ENCODE measurements at regions not wholly inside any gene's neighbourhood (a gene's known extent, or its start where the extent isn't known, plus 50 kb on each side); places are given as distances from the start of the nearest gene placed in this dataset.

DNA sequence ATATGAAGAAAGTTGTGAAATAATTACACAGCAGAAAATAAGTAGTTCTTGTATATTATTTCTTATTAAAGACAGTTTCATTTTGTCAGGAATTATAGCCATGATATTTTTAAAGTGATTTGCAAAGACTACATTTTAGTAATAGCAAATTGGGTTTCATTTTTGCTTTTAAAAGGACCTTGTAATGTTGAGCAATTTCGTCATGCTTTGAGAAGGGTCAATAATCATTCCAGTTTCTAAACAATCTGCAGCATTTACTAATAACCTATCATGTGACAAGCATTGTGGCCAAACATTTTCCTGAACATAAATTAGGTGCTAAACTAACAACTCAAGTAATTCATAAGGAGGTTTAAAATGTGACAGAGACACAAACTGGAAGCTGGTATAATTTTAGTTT is 214.4 kb upstream of the CBLB start:
- TF ChIP-seq, protein P1, sequence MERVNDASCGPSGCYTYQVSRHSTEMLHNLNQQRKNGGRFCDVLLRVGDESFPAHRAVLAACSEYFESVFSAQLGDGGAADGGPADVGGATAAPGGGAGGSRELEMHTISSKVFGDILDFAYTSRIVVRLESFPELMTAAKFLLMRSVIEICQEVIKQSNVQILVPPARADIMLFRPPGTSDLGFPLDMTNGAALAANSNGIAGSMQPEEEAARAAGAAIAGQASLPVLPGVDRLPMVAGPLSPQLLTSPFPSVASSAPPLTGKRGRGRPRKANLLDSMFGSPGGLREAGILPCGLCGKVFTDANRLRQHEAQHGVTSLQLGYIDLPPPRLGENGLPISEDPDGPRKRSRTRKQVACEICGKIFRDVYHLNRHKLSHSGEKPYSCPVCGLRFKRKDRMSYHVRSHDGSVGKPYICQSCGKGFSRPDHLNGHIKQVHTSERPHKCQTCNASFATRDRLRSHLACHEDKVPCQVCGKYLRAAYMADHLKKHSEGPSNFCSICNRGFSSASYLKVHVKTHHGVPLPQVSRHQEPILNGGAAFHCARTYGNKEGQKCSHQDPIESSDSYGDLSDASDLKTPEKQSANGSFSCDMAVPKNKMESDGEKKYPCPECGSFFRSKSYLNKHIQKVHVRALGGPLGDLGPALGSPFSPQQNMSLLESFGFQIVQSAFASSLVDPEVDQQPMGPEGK (CRISPR knock-in tag; IDR thresholded peaks at IDR 0.05; ENCODE audit: borderline replicate concordance), result no peak
- TF ChIP-seq ARNTL (CRISPR knock-in tag; IDR thresholded peaks at IDR 0.05; ENCODE audit: borderline replicate concordance, low read depth), result no peak
- no peak for TF ChIP-seq ZFP30 (CRISPR knock-in tag; IDR thresholded peaks at IDR 0.05)
- no peak for TF ChIP-seq ZC3H10 (CRISPR knock-in tag; IDR thresholded peaks at IDR 0.05)
- no peak for TF ChIP-seq ZFP3 (CRISPR knock-in tag; IDR thresholded peaks at IDR 0.05)
- no peak for TF ChIP-seq SNAI2 (CRISPR knock-in tag; IDR thresholded peaks at IDR 0.05)

Data from SK-N-SH treated with all-trans-retinoic acid at 6 μM for 48 hours (cell line).